GM12872 (cell line): ENCODE measurements at regions not wholly inside any gene's neighbourhood (a gene's known extent, or its start where the extent isn't known, plus 50 kb on each side); places are given as distances from the start of the nearest gene placed in this dataset.

Source experiments
- CTCF ChIP-seq: IDR thresholded peaks from 3 replicates; pipeline ENCODE4 v1.5.1; 2011; ENCODE audit warnings: low read depth, mild to moderate bottlenecking, low read length, moderate library complexity; ENCODE audit not compliant: insufficient read depth

GRCh38 chr6:111950661-111951496 is 77.6 kb upstream of the FYN start:
- no peak for TF ChIP-seq CTCF

GRCh38 chr6:111951497-111952085 is 78.3 kb upstream of the FYN start:
- TF ChIP-seq CTCF: no peak

- no peak for TF ChIP-seq CTCF
Observed at GRCh38 chr6:111952274-111952673, 79.0 kb upstream of the FYN start.

GRCh38 chr6:111952821-111953540 is 79.7 kb upstream of the FYN start:
- TF ChIP-seq CTCF: no peak

- no peak for TF ChIP-seq CTCF
Observed at GRCh38 chr6:111956098-111956497, 82.8 kb upstream of the FYN start.

- no peak for TF ChIP-seq CTCF
Observed at GRCh38 chr6:111957623-111958315, 84.5 kb upstream of the FYN start.

- no peak for TF ChIP-seq CTCF
Observed at GRCh38 chr6:111958534-111958933, 85.3 kb upstream of the FYN start.
